ENCODE measurements at regions not wholly inside any gene's neighbourhood (a gene's known extent, or its start where the extent isn't known, plus 50 kb on each side); places are given as distances from the start of the nearest gene placed in this dataset.

DNA sequence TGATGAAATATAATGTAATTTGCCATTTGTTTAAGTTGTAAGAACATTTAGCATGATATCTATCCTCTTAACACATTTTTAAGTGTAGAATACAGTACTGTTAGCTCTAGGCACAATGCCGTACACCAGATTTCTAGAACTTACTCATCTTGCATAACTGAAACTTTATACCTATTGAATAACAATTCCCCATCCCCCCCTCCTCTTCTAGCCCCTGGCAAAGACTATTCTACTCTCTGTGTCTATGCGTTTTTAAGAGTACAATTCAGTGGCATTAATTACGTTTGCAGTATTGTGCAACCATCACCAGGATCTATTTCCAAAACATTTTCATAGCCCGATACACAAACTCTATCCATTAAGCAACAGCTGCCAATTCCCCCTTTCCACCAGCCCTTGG is 261.7 kb downstream of the PLOD2 start:
- H3K27ac ChIP-seq (ENCODE audit: insufficient read depth, low read length) = no peak overlapping the region

DNA sequence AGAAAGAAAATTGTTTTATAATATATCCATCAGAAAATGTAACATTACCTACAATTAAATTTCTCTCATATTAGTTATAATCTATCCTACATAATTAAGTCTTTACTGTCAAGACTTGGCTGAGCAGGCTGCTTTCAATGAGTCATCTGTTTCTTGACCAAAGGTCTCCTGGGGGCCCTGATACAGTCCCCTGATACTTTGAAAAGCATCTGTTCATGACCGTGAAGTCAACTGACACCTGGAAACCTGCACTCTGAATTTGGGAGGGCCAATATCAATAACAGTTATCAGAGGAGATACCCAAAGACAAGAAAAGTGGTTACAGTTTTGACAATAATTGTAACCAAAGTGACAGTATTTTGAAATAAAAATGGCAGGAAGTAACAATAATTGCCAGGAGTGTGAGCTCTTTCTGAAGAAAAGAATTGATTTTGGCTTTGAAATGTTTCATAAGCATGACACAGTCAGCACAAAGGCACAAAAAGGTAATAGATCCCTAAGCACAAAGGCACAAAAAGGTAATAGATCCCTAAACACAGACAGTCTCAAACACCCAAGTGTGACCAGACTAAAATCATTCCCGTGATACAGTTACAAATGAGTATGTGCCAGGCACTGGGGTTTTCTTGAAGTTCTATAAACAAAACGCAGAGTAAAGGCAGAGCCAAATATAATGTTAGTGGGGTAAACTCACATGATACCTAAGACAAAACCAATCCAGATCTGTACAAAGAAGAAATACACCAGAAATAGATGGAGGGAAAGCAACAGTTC is 260.7 kb downstream of the PLOD2 start:
- no peak overlapping the region for H3K4me2 ChIP-seq (ENCODE audit: extremely low read depth, insufficient read depth, low read length)
- no peaks in the 10 kb centered on the region for H3K79me2 ChIP-seq (ENCODE audit: control insufficient read depth, insufficient read depth, low read length)
- H3K36me3 ChIP-seq (ENCODE audit: control insufficient read depth, insufficient read depth, low read length) = no peaks in the 10 kb centered on the region
- no peak overlapping the region for H2AFZ ChIP-seq (ENCODE audit: low read length)
- no peaks in the 10 kb centered on the region for H3K9me3 ChIP-seq (ENCODE audit: control insufficient read depth, insufficient read depth, low read depth, low read length)
- no peaks in the 10 kb centered on the region for H4K20me1 ChIP-seq (ENCODE audit: control insufficient read depth, extremely low read depth, insufficient read depth, low read length)
- no peak overlapping the region for H3K4me3 ChIP-seq (replicated peaks in 1 of 4; ENCODE audit: control extremely low read depth in 1 of 4, insufficient read depth in 1 of 4, low read depth in 3 of 4, low read length in 4 of 4)
- no peak for DNase-seq (ENCODE audit: low read depth in 2 of 2)
- TF ChIP-seq, protein P1, sequence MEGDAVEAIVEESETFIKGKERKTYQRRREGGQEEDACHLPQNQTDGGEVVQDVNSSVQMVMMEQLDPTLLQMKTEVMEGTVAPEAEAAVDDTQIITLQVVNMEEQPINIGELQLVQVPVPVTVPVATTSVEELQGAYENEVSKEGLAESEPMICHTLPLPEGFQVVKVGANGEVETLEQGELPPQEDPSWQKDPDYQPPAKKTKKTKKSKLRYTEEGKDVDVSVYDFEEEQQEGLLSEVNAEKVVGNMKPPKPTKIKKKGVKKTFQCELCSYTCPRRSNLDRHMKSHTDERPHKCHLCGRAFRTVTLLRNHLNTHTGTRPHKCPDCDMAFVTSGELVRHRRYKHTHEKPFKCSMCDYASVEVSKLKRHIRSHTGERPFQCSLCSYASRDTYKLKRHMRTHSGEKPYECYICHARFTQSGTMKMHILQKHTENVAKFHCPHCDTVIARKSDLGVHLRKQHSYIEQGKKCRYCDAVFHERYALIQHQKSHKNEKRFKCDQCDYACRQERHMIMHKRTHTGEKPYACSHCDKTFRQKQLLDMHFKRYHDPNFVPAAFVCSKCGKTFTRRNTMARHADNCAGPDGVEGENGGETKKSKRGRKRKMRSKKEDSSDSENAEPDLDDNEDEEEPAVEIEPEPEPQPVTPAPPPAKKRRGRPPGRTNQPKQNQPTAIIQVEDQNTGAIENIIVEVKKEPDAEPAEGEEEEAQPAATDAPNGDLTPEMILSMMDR (conservative IDR thresholded peaks at IDR 0.05 in 1 of 2, IDR thresholded peaks at IDR 0.05 in 1 of 2; ENCODE audit: low read depth in 1 of 2, low read length in 2 of 2) = no peak
- no peak for TF ChIP-seq EZH2 (IDR thresholded peaks at IDR 0.05; ENCODE audit: low read length, missing control alignments)
- no peak overlapping the region for H3K9ac ChIP-seq (ENCODE audit: insufficient read depth, low read length)
- no peaks in the 10 kb centered on the region for H3K4me1 ChIP-seq (ENCODE audit: control insufficient read depth, extremely low read depth, insufficient read depth, low read length)
- no peak overlapping the region for H3K27ac ChIP-seq (ENCODE audit: insufficient read depth, low read length)
- H3K27me3 ChIP-seq (ENCODE audit: control insufficient read depth, insufficient read depth, low read length) = no peaks in the 10 kb centered on the region

More for the DNA sequence above, 261.7 kb downstream of the PLOD2 start:
- DNase-seq (ENCODE audit: low read depth in 2 of 2) = peak in 1 of 2 donors; percentile 67
- no peaks in the 10 kb centered on the region for H4K20me1 ChIP-seq (ENCODE audit: control insufficient read depth, extremely low read depth, insufficient read depth, low read length)
- TF ChIP-seq EZH2 (IDR thresholded peaks at IDR 0.05; ENCODE audit: low read length, missing control alignments) = no peak
- TF ChIP-seq, protein P1 (conservative IDR thresholded peaks at IDR 0.05 in 1 of 2, IDR thresholded peaks at IDR 0.05 in 1 of 2; ENCODE audit: low read depth in 1 of 2, low read length in 2 of 2) = no peak
- no peak overlapping the region for H3K9ac ChIP-seq (ENCODE audit: insufficient read depth, low read length)
- H3K79me2 ChIP-seq (ENCODE audit: control insufficient read depth, insufficient read depth, low read length) = no peaks in the 10 kb centered on the region
- H3K4me1 ChIP-seq (ENCODE audit: control insufficient read depth, extremely low read depth, insufficient read depth, low read length) = no peaks in the 10 kb centered on the region
- no peak overlapping the region for H3K4me2 ChIP-seq (ENCODE audit: extremely low read depth, insufficient read depth, low read length)
- H3K36me3 ChIP-seq (ENCODE audit: control insufficient read depth, insufficient read depth, low read length) = no peaks in the 10 kb centered on the region
- H2AFZ ChIP-seq (ENCODE audit: low read length) = no peak overlapping the region
- no peaks in the 10 kb centered on the region for H3K27me3 ChIP-seq (ENCODE audit: control insufficient read depth, insufficient read depth, low read length)
- H3K9me3 ChIP-seq (ENCODE audit: control insufficient read depth, insufficient read depth, low read depth, low read length) = no peaks in the 10 kb centered on the region
- no peak overlapping the region for H3K4me3 ChIP-seq (replicated peaks in 1 of 4; ENCODE audit: control extremely low read depth in 1 of 4, insufficient read depth in 1 of 4, low read depth in 3 of 4, low read length in 4 of 4)

DNA sequence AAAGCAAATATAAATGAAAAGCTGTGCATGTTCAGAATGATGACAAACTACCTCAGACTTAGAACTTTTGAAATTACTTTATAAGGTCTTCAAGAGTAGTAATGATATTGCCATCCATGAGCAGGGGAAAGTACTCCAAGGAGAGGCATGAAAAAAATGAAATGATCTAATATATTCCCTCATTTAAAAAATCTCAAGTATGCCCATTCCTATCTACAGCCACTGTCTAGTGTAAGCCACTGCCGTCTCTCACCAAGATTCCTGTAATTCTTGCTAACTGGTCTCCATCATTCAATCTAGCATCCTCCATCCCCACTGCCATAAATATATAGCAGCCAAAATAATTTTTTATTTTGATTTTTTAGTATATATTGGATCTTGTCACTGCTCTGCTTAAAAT is 258.8 kb downstream of the PLOD2 start:
- Histone ChIP-seq H2AFZ (ENCODE audit: low read length) (no peak overlapping the region), H3K27ac (ENCODE audit: insufficient read depth, low read length) (no peak overlapping the region), H3K27me3 (ENCODE audit: control insufficient read depth, insufficient read depth, low read length) (no peaks in the 10 kb centered on the region), H3K36me3 (ENCODE audit: control insufficient read depth, insufficient read depth, low read length) (no peaks in the 10 kb centered on the region), H3K79me2 (ENCODE audit: control insufficient read depth, insufficient read depth, low read length) (no peaks in the 10 kb centered on the region), H3K4me1 (ENCODE audit: control insufficient read depth, extremely low read depth, insufficient read depth, low read length) (no peaks in the 10 kb centered on the region), H3K4me2 (ENCODE audit: extremely low read depth, insufficient read depth, low read length) (no peak overlapping the region), H4K20me1 (ENCODE audit: control insufficient read depth, extremely low read depth, insufficient read depth, low read length) (no peaks in the 10 kb centered on the region), H3K4me3 (replicated peaks in 1 of 4; ENCODE audit: control extremely low read depth in 1 of 4, insufficient read depth in 1 of 4, low read depth in 3 of 4, low read length in 4 of 4) (no peak overlapping the region), H3K9me3 (ENCODE audit: control insufficient read depth, insufficient read depth, low read depth, low read length) (no peaks in the 10 kb centered on the region), H3K9ac (ENCODE audit: insufficient read depth, low read length) (no peak overlapping the region)
- DNase-seq (ENCODE audit: low read depth in 2 of 2) = peak in 1 of 2 donors; percentile 75
- TF ChIP-seq, protein P1 (conservative IDR thresholded peaks at IDR 0.05 in 1 of 2, IDR thresholded peaks at IDR 0.05 in 1 of 2; ENCODE audit: low read depth in 1 of 2, low read length in 2 of 2) = no peak
- no peak for TF ChIP-seq EZH2 (IDR thresholded peaks at IDR 0.05; ENCODE audit: low read length, missing control alignments)
